GM19023 (cell line): ENCODE measurements at regions not wholly inside any gene's neighbourhood (a gene's known extent, or its start where the extent isn't known, plus 50 kb on each side); places are given as distances from the start of the nearest gene placed in this dataset.

Experiments used
- ATAC-seq: cut with Tn5 transposase; IDR thresholded peaks from one replicate; pipeline ENCODE4 v1.9.1; 2021; ENCODE audit warnings: mild to moderate bottlenecking, moderate library complexity; ENCODE audit not compliant: unreplicated experiment

GRCh38 chr4:177103619-177104018 is 206.1 kb upstream of the NEIL3 start:
- no peak for ATAC-seq

- ATAC-seq: no peak
These were observed 204.1 kb upstream of the NEIL3 start for GRCh38 chr4:177105536-177105935.

- no peak for ATAC-seq
These were observed 202.3 kb upstream of the NEIL3 start for GRCh38 chr4:177107288-177107921.

- ATAC-seq: no peak
These were observed 201.0 kb upstream of the NEIL3 start for GRCh38 chr4:177108708-177109107.

- no peak for ATAC-seq
These were observed 199.9 kb upstream of the NEIL3 start for GRCh38 chr4:177109769-177110168.

GRCh38 chr4:177116161-177116560 is 193.5 kb upstream of the NEIL3 start:
- ATAC-seq: no peak

GRCh38 chr4:177117256-177117655 is 192.4 kb upstream of the NEIL3 start:
- no peak for ATAC-seq

GRCh38 chr4:177118596-177118995 is 191.1 kb upstream of the NEIL3 start:
- ATAC-seq: no peak

- no peak for ATAC-seq
These were observed 190.6 kb upstream of the NEIL3 start for GRCh38 chr4:177119021-177119471.

GRCh38 chr4:177119691-177120090 is 190.0 kb upstream of the NEIL3 start:
- no peak for ATAC-seq

- no peak for ATAC-seq
These were observed 185.9 kb upstream of the NEIL3 start for GRCh38 chr4:177123811-177124210.

GRCh38 chr4:177124349-177125064 is 185.2 kb upstream of the NEIL3 start:
- ATAC-seq: no peak

- no peak for ATAC-seq
These were observed 184.0 kb upstream of the NEIL3 start for GRCh38 chr4:177125656-177126055.

- ATAC-seq: no peak
These were observed 182.0 kb upstream of the NEIL3 start for GRCh38 chr4:177127658-177128057.

GRCh38 chr4:177128306-177128705 is 181.4 kb upstream of the NEIL3 start:
- no peak for ATAC-seq

- no peak for ATAC-seq
These were observed 177.9 kb upstream of the NEIL3 start for GRCh38 chr4:177131736-177132135.

- no peak for ATAC-seq
These were observed 162.0 kb upstream of the NEIL3 start for GRCh38 chr4:177147668-177148067.

GRCh38 chr4:177155454-177155853 is 154.2 kb upstream of the NEIL3 start:
- ATAC-seq: no peak

GRCh38 chr4:177159600-177159999 is 150.1 kb upstream of the NEIL3 start:
- no peak for ATAC-seq

GRCh38 chr4:177161781-177162180 is 147.9 kb upstream of the NEIL3 start:
- ATAC-seq: no peak

GRCh38 chr4:177163532-177163931 is 146.1 kb upstream of the NEIL3 start:
- no peak for ATAC-seq

- no peak for ATAC-seq
These were observed 138.1 kb upstream of the NEIL3 start for GRCh38 chr4:177171588-177171987.

GRCh38 chr4:177175473-177175872 is 134.2 kb upstream of the NEIL3 start:
- no peak for ATAC-seq
